ENCODE measurements at regions not wholly inside any gene's neighbourhood (a gene's known extent, or its start where the extent isn't known, plus 50 kb on each side); places are given as distances from the start of the nearest gene placed in this dataset.

- TF ChIP-seq HDAC2 (IDR thresholded peaks at IDR 0.05) (no peak), MYC (IDR thresholded peaks at IDR 0.05; ENCODE audit: insufficient read depth, insufficient read length, insufficient replicate concordance, low read length, severe bottlenecking) (no peak), CTCF (IDR thresholded peaks at IDR 0.05 in 2 of 3, conservative IDR thresholded peaks at IDR 0.05 in 1 of 3; ENCODE audit: control insufficient read depth in 2 of 3, extremely low read depth in 1 of 3, insufficient read depth in 1 of 3, low read depth in 3 of 3, low read length in 3 of 3) (no peak), RAD21 (IDR thresholded peaks at IDR 0.05; ENCODE audit: insufficient read depth, low read depth, low read length) (no peak)
Measured at GRCh38 chrX:22343192-22343591, 70.5 kb downstream of the CBLL2 start.
